GM12865 (cell line): ENCODE measurements at regions not wholly inside any gene's neighbourhood (a gene's known extent, or its start where the extent isn't known, plus 50 kb on each side); places are given as distances from the start of the nearest gene placed in this dataset.

Experiments
- DNase-seq: peaks from one replicate; pipeline ENCODE4 v3.0.0; 2010; ENCODE audit warnings: low read depth
- H3K4me3 ChIP-seq: 2 replicates; pipeline ENCODE4 v1.5.1; 2011; ENCODE audit warnings: mild to moderate bottlenecking, low read depth, low read length, control low read depth
- CTCF ChIP-seq: IDR thresholded peaks from 2 replicates; pipeline ENCODE4 v1.5.1; 2011; ENCODE audit warnings: low read length, control low read depth, low read depth, inconsistent platforms; ENCODE audit not compliant: insufficient read depth; ENCODE audit errors: missing control alignments

GRCh38 chr11:40062616-40063015 lies 1396.8 kb downstream of the LRRC4C start:
- no peak overlapping the region for H3K4me3 ChIP-seq
- no peak for DNase-seq
- no peak for TF ChIP-seq CTCF

GRCh38 chr11:40061221-40061620 lies 1398.2 kb downstream of the LRRC4C start:
- no peak for TF ChIP-seq CTCF
- no peak for DNase-seq
- H3K4me3 ChIP-seq = no peak overlapping the region

- no peak overlapping the region for H3K4me3 ChIP-seq
- TF ChIP-seq CTCF = no peak
- no peak for DNase-seq
These were observed 1404.8 kb downstream of the LRRC4C start for GRCh38 chr11:40054631-40055030.

GRCh38 chr11:40045312-40045711 lies 1414.1 kb downstream of the LRRC4C start:
- H3K4me3 ChIP-seq = no peak overlapping the region
- no peak for DNase-seq
- TF ChIP-seq CTCF = no peak

GRCh38 chr11:40037005-40037404 lies 1422.4 kb downstream of the LRRC4C start:
- TF ChIP-seq CTCF = no peak
- no peak for DNase-seq
- H3K4me3 ChIP-seq = no peak overlapping the region

GRCh38 chr11:40032331-40032730 lies 1427.1 kb downstream of the LRRC4C start:
- no peak for TF ChIP-seq CTCF
- DNase-seq = no peak
- H3K4me3 ChIP-seq = no peak overlapping the region

GRCh38 chr11:40030867-40031266 lies 1428.6 kb downstream of the LRRC4C start:
- no peak overlapping the region for H3K4me3 ChIP-seq
- no peak for TF ChIP-seq CTCF
- DNase-seq = no peak
